PC-9 (cell line): ENCODE measurements at regions not wholly inside any gene's neighbourhood (a gene's known extent, or its start where the extent isn't known, plus 50 kb on each side); places are given as distances from the start of the nearest gene placed in this dataset.

Experiments used
- BruUV-seq: library from RNA; stranded (reverse); fragments of 400-500 nt; replicated peaks from 2 replicates; lab custom pipeline; 2021; lab: Mats Ljungman, UMichigan
- CTCF ChIA-PET: fragments of 300-600 bp; sonication (Branson Sonifier 250); formaldehyde crosslinking; loops from one replicate; lab custom pipeline; 2022; ENCODE audit warnings: antibody characterized with exemption; lab: Charles Lee
- POLR2A ChIA-PET: fragments of 300-600 bp; sonication (Branson Sonifier 250); formaldehyde crosslinking; loops from one replicate; lab custom pipeline; 2022; ENCODE audit warnings: antibody characterized with exemption; ENCODE audit not compliant: unreplicated experiment; lab: Charles Lee
- DNase-seq, 2 experiments: peaks; one replicate each; pipeline versions ENCODE4 v3.0.0 to v3.0.0-alpha.2; 2015 to 2022; ENCODE audit warnings: mixed read lengths in 1 of 2
- H2AFZ ChIP-seq: fragments of 200-600 bp; sonication (generic); 2 replicates; pipeline ENCODE4 v1.8.1; 2017; ENCODE audit warnings: antibody characterized with exemption
- H3F3A ChIP-seq: fragments of 200-600 bp; sonication (generic); 2 replicates; pipeline ENCODE4 v1.8.1; 2017; ENCODE audit warnings: antibody characterized with exemption, mild to moderate bottlenecking, low read depth; ENCODE audit not compliant: insufficient read depth
- H3K27ac ChIP-seq: fragments of 200-600 bp; sonication (generic); 2 replicates; pipeline ENCODE4 v1.6.1; 2016; ENCODE audit warnings: mixed run types
- H3K27me3 ChIP-seq: fragments of 200-600 bp; sonication (generic); 2 replicates; pipeline ENCODE4 v1.6.1; 2016; ENCODE audit warnings: low read depth, mixed run types; ENCODE audit not compliant: insufficient read depth
- H3K36me3 ChIP-seq: fragments of 200-600 bp; sonication (generic); 2 replicates; pipeline ENCODE4 v1.6.1; 2016; ENCODE audit warnings: low read depth, mixed run types
- H3K4me1 ChIP-seq: fragments of 200-600 bp; sonication (generic); replicated peaks from 2 replicates; pipeline ENCODE4 v1.6.1; 2016; ENCODE audit warnings: mixed run types; ENCODE audit not compliant: insufficient read depth
- H3K4me2 ChIP-seq: fragments of 200-600 bp; sonication (generic); 2 replicates; pipeline ENCODE4 v1.6.1; 2017; ENCODE audit warnings: mixed run types
- H3K4me3 ChIP-seq: fragments of 200-600 bp; sonication (generic); 2 replicates; pipeline ENCODE4 v1.6.1; 2016; ENCODE audit warnings: mixed run types
- H3K79me2 ChIP-seq: fragments of 200-600 bp; sonication (generic); 2 replicates; pipeline ENCODE4 v1.6.1; 2017; ENCODE audit warnings: low read depth, mixed run types
- H3K9me2 ChIP-seq: fragments of 200-600 bp; sonication (generic); 2 replicates; pipeline ENCODE4 v1.8.1; 2017; ENCODE audit warnings: mild to moderate bottlenecking; ENCODE audit not compliant: insufficient read depth
- H3K9me3 ChIP-seq: fragments of 200-600 bp; sonication (generic); 2 replicates; pipeline ENCODE4 v1.8.1; 2016; ENCODE audit warnings: low read depth; ENCODE audit not compliant: insufficient read depth
- H4K20me1 ChIP-seq: fragments of 200-600 bp; sonication (generic); 2 replicates; pipeline ENCODE4 v1.8.1; 2017; ENCODE audit not compliant: insufficient read depth
- CTCF ChIP-seq: fragments of 200-600 bp; sonication (generic); conservative IDR thresholded peaks from 2 replicates; pipeline ENCODE4 v1.6.1; 2017; ENCODE audit warnings: mixed run types, antibody characterized with exemption, mild to moderate bottlenecking, moderate library complexity
- EZH2 ChIP-seq: fragments of 200-600 bp; sonication (generic); IDR thresholded peaks from 2 replicates; pipeline ENCODE4 v1.8.0; 2017; ENCODE audit warnings: antibody characterized with exemption, low read depth
- intact Hi-C: fragments of 100-400 bp; cut with micrococcal nuclease; formaldehyde crosslinking; loops from one replicate; pipeline ENCODE4 v1.10.0; 2022; ENCODE audit not compliant: unreplicated experiment

DNA sequence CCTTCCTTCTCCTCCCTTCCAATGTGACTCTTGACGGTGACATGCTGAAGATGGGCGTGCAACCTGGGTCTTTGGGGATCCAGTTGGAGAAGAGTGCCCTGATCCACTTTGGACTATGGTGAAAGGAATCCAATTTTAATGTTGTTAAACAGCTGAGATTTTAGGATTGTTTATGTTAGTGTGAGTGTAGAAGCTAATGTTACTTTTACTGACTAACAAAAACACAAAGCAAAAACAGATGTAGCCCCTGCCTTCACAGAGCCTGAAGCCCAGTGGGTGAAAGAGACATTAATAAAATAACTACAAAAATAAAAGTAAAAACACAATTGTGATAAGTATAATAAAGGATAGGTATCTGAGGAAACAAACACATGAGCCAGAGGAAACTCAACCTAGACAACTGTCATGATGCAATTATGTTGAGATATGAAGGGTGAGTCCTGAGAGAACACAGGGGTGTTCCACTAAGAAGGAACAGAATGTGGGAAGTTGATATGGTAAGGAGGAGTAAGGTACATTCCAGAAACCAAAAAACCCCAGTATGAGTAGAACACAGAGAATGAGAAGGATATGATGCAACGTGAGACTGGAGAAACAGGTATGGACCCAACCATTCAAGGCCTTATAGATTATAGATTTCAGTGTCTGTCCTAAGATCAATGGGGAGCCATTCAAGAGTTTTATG lies 115.1 kb upstream of the PMFBP1 start:
- H3K4me1 ChIP-seq: peaks cover 18% of the 10 kb centered on the region
- no peak overlapping the region for H2AFZ ChIP-seq
- no peaks in the 10 kb centered on the region for H3K27me3 ChIP-seq
- BruUV-seq: no TSS peak
- no peak for TF ChIP-seq EZH2
- no peak for TF ChIP-seq CTCF
- POLR2A ChIA-PET: interaction anchor here (0.5 kb wide), 1 partner anchor 10 kb away, joined by 3 read pairs; no protein-coding TSS in a partner anchor
- no peaks in the 10 kb centered on the region for H3K9me2 ChIP-seq
- H3K79me2 ChIP-seq: no peaks in the 10 kb centered on the region
- CTCF ChIA-PET: no interaction called here
- DNase-seq: no peak
- H3K4me2 ChIP-seq: no peak overlapping the region
- no peak overlapping the region for H3K4me3 ChIP-seq
- no peak overlapping the region for H3K27ac ChIP-seq
- no peaks in the 10 kb centered on the region for H4K20me1 ChIP-seq
- no peaks in the 10 kb centered on the region for H3K36me3 ChIP-seq
- intact Hi-C loops: no loop called here
- no peaks in the 10 kb centered on the region for H3K9me3 ChIP-seq
- H3F3A ChIP-seq: peaks cover 14% of the 10 kb centered on the region

DNA sequence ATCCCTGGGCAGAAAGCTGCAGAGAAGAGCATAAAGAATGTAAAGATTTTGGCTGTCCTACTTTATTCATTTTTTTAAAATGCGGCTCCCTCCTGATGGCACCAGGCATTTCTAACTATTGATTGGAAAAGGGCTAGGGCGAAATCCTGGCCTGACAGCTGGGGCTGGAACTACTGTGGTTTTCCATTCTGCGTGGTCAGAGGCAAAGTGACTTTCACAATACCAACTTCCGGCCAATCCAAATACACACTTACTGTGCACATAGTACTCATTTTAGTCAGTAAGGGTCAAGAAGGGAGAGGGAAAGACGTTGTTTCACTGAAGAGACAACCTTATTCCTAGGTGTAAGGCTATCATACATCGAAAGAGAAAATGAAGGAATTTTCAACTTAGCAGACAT lies 113.8 kb upstream of the PMFBP1 start:
- H4K20me1 ChIP-seq: no peaks in the 10 kb centered on the region
- TF ChIP-seq CTCF: no peak
- TF ChIP-seq EZH2: no peak
- no peak overlapping the region for H3K4me3 ChIP-seq
- H3K27ac ChIP-seq: no peak overlapping the region
- BruUV-seq: no TSS peak
- no peaks in the 10 kb centered on the region for H3K9me2 ChIP-seq
- H3K27me3 ChIP-seq: no peaks in the 10 kb centered on the region
- H3K4me2 ChIP-seq: no peak overlapping the region
- intact Hi-C loops: no loop called here
- H3F3A ChIP-seq: peaks cover under 1% of the 10 kb centered on the region; the same call in 1 of the 2 replicates
- no peaks in the 10 kb centered on the region for H3K79me2 ChIP-seq
- ChIA-PET CTCF (no interaction called here), POLR2A (no interaction called here)
- H3K9me3 ChIP-seq: no peaks in the 10 kb centered on the region
- H3K4me1 ChIP-seq: peaks cover 5% of the 10 kb centered on the region
- no peak for DNase-seq
- H3K36me3 ChIP-seq: no peaks in the 10 kb centered on the region
- H2AFZ ChIP-seq: no peak overlapping the region

GRCh38 chr16:72285324-72285723 lies 113.4 kb upstream of the PMFBP1 start:
- Histone ChIP-seq H3K27me3 (no peaks in the 10 kb centered on the region), H3K9me3 (no peaks in the 10 kb centered on the region), H3K4me2 (no peak overlapping the region), H3K4me3 (no peak overlapping the region), H3K9me2 (no peaks in the 10 kb centered on the region), H4K20me1 (no peaks in the 10 kb centered on the region), H3K36me3 (no peaks in the 10 kb centered on the region), H3K79me2 (no peaks in the 10 kb centered on the region), H3K27ac (no peak overlapping the region), H3K4me1 (peaks cover under 1% of the 10 kb centered on the region; the same call in 1 of the 2 replicates), H2AFZ (no peak overlapping the region), H3F3A (no peaks in the 10 kb centered on the region)
- ChIA-PET CTCF (no interaction called here), POLR2A (no interaction called here)
- intact Hi-C loops: no loop called here
- no peak for DNase-seq
- TF ChIP-seq EZH2: no peak
- TF ChIP-seq CTCF: no peak
- BruUV-seq: no TSS peak
